Endothelial cell of umbilical vein (primary cell): ENCODE measurements at regions not wholly inside any gene's neighbourhood (a gene's known extent, or its start where the extent isn't known, plus 50 kb on each side); places are given as distances from the start of the nearest gene placed in this dataset.

Experiments used
- BruUV-seq: library from RNA; stranded (reverse); fragments of 400-500 nt; replicated peaks from 2 replicates; lab custom pipeline; 2021; lab: Mats Ljungman, UMichigan
- CTCF ChIA-PET: fragments of 300-600, 350-600 bp; sonication (Branson Sonifier 250); formaldehyde crosslinking; loops from one replicate; lab custom pipeline; 2021; ENCODE audit warnings: antibody characterized with exemption, inconsistent platforms; lab: Charles Lee
- POLR2A ChIA-PET: fragments of 300-600, 350-600 bp; sonication (Branson Sonifier 250); formaldehyde crosslinking; loops from one replicate; lab custom pipeline; 2021; ENCODE audit warnings: antibody characterized with exemption, inconsistent platforms; lab: Charles Lee
- DNase-seq: peaks from one replicate; pipeline ENCODE4 v3.0.0-alpha.2; 2011; ENCODE audit warnings: low read depth, low spot score
- FAIRE-seq: peaks from 2 replicates; lab custom pipeline; 2011; peaks lifted over from hg19 to GRCh38; lab: Jason Lieb, UNC
- H2AFZ ChIP-seq: 2 replicates; pipeline ENCODE4 v1.6.0; 2012; ENCODE audit warnings: low read depth, low read length, control low read depth, inconsistent platforms
- H3K27ac ChIP-seq: 2 replicates; pipeline ENCODE4 v1.5.1; 2011; ENCODE audit warnings: low read depth, mild to moderate bottlenecking, control low read depth, low read length, moderate library complexity; ENCODE audit not compliant: insufficient read depth
- H3K27me3 ChIP-seq, 2 experiments: 2 replicates each; pipeline versions ENCODE4 v1.6.0 to v1.6.1; 2011; ENCODE audit warnings: low read length in 2 of 2, mixed read lengths in 1 of 2; ENCODE audit not compliant: control insufficient read depth in 2 of 2, insufficient read depth in 2 of 2
- H3K36me3 ChIP-seq, 2 experiments: 2 replicates in 1 of 2; 3 replicates in 1 of 2; pipeline ENCODE4 v1.5.1; 2011; ENCODE audit warnings: low read length in 2 of 2, mild to moderate bottlenecking in 1 of 2, moderate library complexity in 1 of 2; ENCODE audit not compliant: control insufficient read depth in 2 of 2, insufficient read depth in 2 of 2; ENCODE audit errors: extremely low read depth in 1 of 2
- H3K4me1 ChIP-seq: 3 replicates; pipeline ENCODE4 v1.5.1; 2011; ENCODE audit warnings: mild to moderate bottlenecking, low read length; ENCODE audit not compliant: control insufficient read depth, insufficient read depth; ENCODE audit errors: extremely low read depth
- H3K4me2 ChIP-seq: 2 replicates; pipeline ENCODE4 v1.6.1; 2011; ENCODE audit warnings: low read length, control low read depth, mixed read lengths; ENCODE audit not compliant: insufficient read depth
- H3K4me3 ChIP-seq, 3 experiments: fragments of 200-600 bp in 1 of 3; sonication (generic), shearing (Covaris generic) in 1 of 3; replicated peaks in 1 of 3; 2 replicates each; pipeline ENCODE4 v1.5.1; 2011 to 2016; ENCODE audit warnings: control low read depth in 3 of 3, low read length in 3 of 3, mild to moderate bottlenecking in 2 of 3, inconsistent platforms in 1 of 3, low read depth in 1 of 3, moderate library complexity in 1 of 3; ENCODE audit not compliant: insufficient read depth in 1 of 3
- H3K79me2 ChIP-seq: 2 replicates; pipeline ENCODE4 v1.6.0; 2012; ENCODE audit warnings: low read length, inconsistent platforms; ENCODE audit not compliant: control insufficient read depth, insufficient read depth
- H3K9ac ChIP-seq: replicated peaks from 2 replicates; pipeline ENCODE3; 2011; ENCODE audit warnings: low read length, control low read depth; ENCODE audit not compliant: insufficient read depth; ENCODE audit errors: extremely low read depth
- H3K9me1 ChIP-seq: replicated peaks from 3 replicates; pipeline ENCODE4 v1.6.0; 2011; ENCODE audit warnings: mild to moderate bottlenecking, low read length; ENCODE audit not compliant: control insufficient read depth, insufficient read depth; ENCODE audit errors: extremely low read depth
- H3K9me3 ChIP-seq: replicated peaks from 2 replicates; pipeline ENCODE4 v1.5.1; 2012; ENCODE audit warnings: low read length, inconsistent platforms; ENCODE audit not compliant: control insufficient read depth, insufficient read depth
- H4K20me1 ChIP-seq: replicated peaks from 2 replicates; pipeline ENCODE3; 2011; ENCODE audit warnings: mild to moderate bottlenecking, low read length; ENCODE audit not compliant: control insufficient read depth, insufficient read depth; ENCODE audit errors: extremely low read depth
- CTCF ChIP-seq, 2 donors: IDR thresholded peaks; 1 replicate in 1 of 2; 2 replicates in 1 of 2; pipeline ENCODE4 v1.5.1; 2011; ENCODE audit warnings: low read length in 2 of 2, mild to moderate bottlenecking in 2 of 2, moderate library complexity in 2 of 2, control low read depth in 1 of 2, inconsistent platforms in 1 of 2, low read depth in 1 of 2; ENCODE audit not compliant: insufficient read depth in 1 of 2; ENCODE audit errors: extremely low read depth in 1 of 2
- EZH2 ChIP-seq: IDR thresholded peaks from 2 replicates; pipeline ENCODE4 v1.6.1; 2012; ENCODE audit warnings: borderline replicate concordance, low read depth, mild to moderate bottlenecking, moderate library complexity, low read length, inconsistent platforms; ENCODE audit not compliant: severe bottlenecking
- FOS ChIP-seq: IDR thresholded peaks from 2 replicates; pipeline ENCODE4 v1.6.1; 2011; ENCODE audit warnings: mild to moderate bottlenecking, low read length, moderate library complexity, borderline replicate concordance; ENCODE audit not compliant: insufficient read depth
- GATA2 ChIP-seq: IDR thresholded peaks from 2 replicates; pipeline ENCODE4 v1.7.0; 2011; ENCODE audit warnings: low read depth, mild to moderate bottlenecking, moderate library complexity, mixed read lengths, low read length; ENCODE audit not compliant: insufficient read length, insufficient read depth
- JUN ChIP-seq: IDR thresholded peaks from 2 replicates; pipeline ENCODE4 v1.6.1; 2011; ENCODE audit warnings: borderline replicate concordance, low read depth; ENCODE audit not compliant: insufficient read length, insufficient read depth
- MYC ChIP-seq: IDR thresholded peaks from one replicate; pipeline ENCODE4 v1.6.1; 2011; ENCODE audit warnings: mild to moderate bottlenecking, low read depth, low read length
- POLR2A ChIP-seq: IDR thresholded peaks from 2 replicates; pipeline ENCODE4 v1.6.1; 2012; ENCODE audit warnings: low read depth, mild to moderate bottlenecking, control low read depth, low read length
- POLR2AphosphoS5 ChIP-seq: IDR thresholded peaks from 2 replicates; pipeline ENCODE4 v1.6.1; 2012; ENCODE audit warnings: low read depth, mild to moderate bottlenecking, control low read depth, low read length, moderate library complexity; ENCODE audit not compliant: insufficient read depth
- dilution Hi-C: fragments of 300-500 bp; cut with MboI; formaldehyde crosslinking; loops from one replicate; pipeline ENCODE4 v1.15.0; 2019; ENCODE audit warnings: low sequenced_read_pairs; ENCODE audit not compliant: extremely low pct_ligation_motif_present
- intact Hi-C: fragments of 100-400 bp; cut with micrococcal nuclease; formaldehyde crosslinking; loops from one replicate; pipeline ENCODE4 v1.10.0; 2022
- TF ChIP-seq, protein P1 (sequence below): IDR thresholded peaks from 2 replicates; pipeline ENCODE4 v1.6.1; 2011; ENCODE audit not compliant: insufficient read depth, insufficient read length

- Histone ChIP-seq H3K27me3 (no peaks in the 10 kb centered on the region), H3K4me3 (no peak overlapping the region), H3K9me3 (no peaks in the 10 kb centered on the region), H3K4me1 (peaks cover 10% of the 10 kb centered on the region), H3K79me2 (no peaks in the 10 kb centered on the region), H2AFZ (no peak overlapping the region), H4K20me1 (no peaks in the 10 kb centered on the region), H3K4me2 (no peak overlapping the region), H3K9ac (no peak overlapping the region), H3K9me1 (no peaks in the 10 kb centered on the region), H3K36me3 (no peaks in the 10 kb centered on the region), H3K27ac (no peak overlapping the region)
- POLR2A ChIA-PET, result no interaction called here
- CTCF ChIA-PET, result interaction anchor here (0.8 kb wide), 1 partner anchor 76 kb away, joined by 3 read pairs; no protein-coding TSS in a partner anchor
- dilution Hi-C loops, result no loop called here
- FAIRE-seq (peak; percentile 54), DNase-seq (no peak)
- TF ChIP-seq, protein P1, sequence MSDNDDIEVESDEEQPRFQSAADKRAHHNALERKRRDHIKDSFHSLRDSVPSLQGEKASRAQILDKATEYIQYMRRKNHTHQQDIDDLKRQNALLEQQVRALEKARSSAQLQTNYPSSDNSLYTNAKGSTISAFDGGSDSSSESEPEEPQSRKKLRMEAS, result no peak
- TF ChIP-seq GATA2 (no peak), MYC (no peak), CTCF (IDR thresholded peaks at IDR 0.05; ENCODE audit: extremely low read depth in 1 of 2, insufficient read depth in 1 of 2, low read depth in 1 of 2, low read length in 2 of 2) (no peak), FOS (no peak), POLR2AphosphoS5 (no peak), EZH2 (no peak), JUN (no peak), POLR2A (no peak)
- no TSS peak for BruUV-seq
- intact Hi-C loops, result loop anchor here (1.0 kb wide), 1 partner anchor 13 kb away; no protein-coding TSS in a partner anchor
Observed at GRCh38 chr1:60924964-60925798, 157.2 kb upstream of the NFIA start.
